ENCODE measurements at regions not wholly inside any gene's neighbourhood (a gene's known extent, or its start where the extent isn't known, plus 50 kb on each side); places are given as distances from the start of the nearest gene placed in this dataset.

DNA sequence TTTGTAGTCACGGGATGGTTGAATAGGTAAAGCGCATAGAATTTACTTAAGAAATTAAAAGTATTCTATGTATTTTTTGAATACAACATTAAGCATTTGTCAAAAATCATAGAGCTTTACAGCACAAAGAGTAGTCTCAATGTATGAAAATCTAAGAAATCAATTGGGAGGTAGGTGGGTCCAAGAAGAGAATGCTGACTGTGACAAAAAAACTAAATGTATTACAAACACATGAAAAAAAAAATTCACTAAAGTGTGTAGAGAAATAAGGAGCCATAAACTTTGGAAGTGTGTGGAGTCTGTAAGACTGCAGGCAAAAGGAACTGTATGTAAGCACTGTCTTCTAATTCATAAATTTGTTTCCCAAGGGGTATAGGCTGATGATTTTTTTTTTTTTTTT, 558.3 kb downstream of the JRKL start:
- TF ChIP-seq CTCF (IDR thresholded peaks at IDR 0.05 in 4 of 5, conservative IDR thresholded peaks at IDR 0.05 in 1 of 5) (no peak), POLR2A (IDR thresholded peaks at IDR 0.05) (no peak)

Measured in gastrocnemius medialis (tissue), 4 donors.